NB4 (cell line): ENCODE measurements at regions not wholly inside any gene's neighbourhood (a gene's known extent, or its start where the extent isn't known, plus 50 kb on each side); places are given as distances from the start of the nearest gene placed in this dataset.

Experiments
- DNase-seq: peaks from one replicate; pipeline ENCODE4 v3.0.0; 2010; ENCODE audit warnings: low read depth
- H3K4me3 ChIP-seq: one replicate; pipeline ENCODE4 v1.5.1; 2011; ENCODE audit warnings: mild to moderate bottlenecking, low read depth, low read length, moderate library complexity
- MYC ChIP-seq: IDR thresholded peaks from 2 replicates; pipeline ENCODE4 v1.6.1; 2011; ENCODE audit warnings: low read depth, low read length
- POLR2A ChIP-seq: IDR thresholded peaks from 2 replicates; pipeline ENCODE4 v1.6.1; 2011; ENCODE audit warnings: mild to moderate bottlenecking; ENCODE audit not compliant: insufficient read length; ENCODE audit errors: extremely low read depth
- TF ChIP-seq, protein P1 (sequence below): IDR thresholded peaks from 2 replicates; pipeline ENCODE4 v1.6.1; 2011; ENCODE audit warnings: low read depth, low read length
- TF ChIP-seq, protein P2 (sequence below): IDR thresholded peaks from one replicate; pipeline ENCODE4 v1.5.1; 2012; ENCODE audit warnings: low read depth, low read length

DNA sequence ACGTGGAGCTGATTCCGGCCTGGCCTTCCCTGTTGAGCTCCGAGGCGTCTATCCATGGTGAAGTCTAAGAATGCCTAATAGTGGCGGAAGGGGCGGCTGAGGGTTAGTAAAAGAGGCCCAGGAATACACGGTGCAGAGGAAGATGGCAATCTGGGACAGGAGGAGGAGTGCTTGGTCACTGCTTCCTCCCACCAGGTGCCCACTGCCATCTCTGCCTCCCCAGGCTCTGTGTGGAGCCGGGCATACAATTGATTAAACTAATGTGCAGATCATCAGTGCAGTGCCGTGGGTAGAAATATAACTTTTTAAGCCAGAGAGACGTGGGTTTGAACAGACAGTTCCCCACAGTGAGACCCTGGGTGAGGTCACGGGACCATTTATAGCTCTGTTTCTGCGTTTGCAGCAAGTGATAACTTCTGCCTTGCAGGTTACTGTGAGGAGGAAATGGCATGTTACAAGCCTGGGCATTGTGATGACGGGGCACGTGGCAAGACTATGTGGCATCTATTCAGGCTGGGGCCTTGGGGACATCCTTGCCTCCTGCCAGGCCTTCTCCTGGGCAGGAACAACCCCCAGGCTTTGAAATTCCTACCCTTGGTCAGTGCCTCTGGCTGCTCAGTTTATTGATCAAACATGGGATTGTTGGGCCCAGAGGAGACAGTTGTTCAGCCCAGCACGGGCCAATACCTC, 204.9 kb downstream of the ASB1 start:
- no peak for DNase-seq
- TF ChIP-seq MYC (no peak), POLR2A (no peak)
- TF ChIP-seq, protein P1, sequence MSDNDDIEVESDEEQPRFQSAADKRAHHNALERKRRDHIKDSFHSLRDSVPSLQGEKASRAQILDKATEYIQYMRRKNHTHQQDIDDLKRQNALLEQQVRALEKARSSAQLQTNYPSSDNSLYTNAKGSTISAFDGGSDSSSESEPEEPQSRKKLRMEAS, result no peak
- TF ChIP-seq, protein P2, sequence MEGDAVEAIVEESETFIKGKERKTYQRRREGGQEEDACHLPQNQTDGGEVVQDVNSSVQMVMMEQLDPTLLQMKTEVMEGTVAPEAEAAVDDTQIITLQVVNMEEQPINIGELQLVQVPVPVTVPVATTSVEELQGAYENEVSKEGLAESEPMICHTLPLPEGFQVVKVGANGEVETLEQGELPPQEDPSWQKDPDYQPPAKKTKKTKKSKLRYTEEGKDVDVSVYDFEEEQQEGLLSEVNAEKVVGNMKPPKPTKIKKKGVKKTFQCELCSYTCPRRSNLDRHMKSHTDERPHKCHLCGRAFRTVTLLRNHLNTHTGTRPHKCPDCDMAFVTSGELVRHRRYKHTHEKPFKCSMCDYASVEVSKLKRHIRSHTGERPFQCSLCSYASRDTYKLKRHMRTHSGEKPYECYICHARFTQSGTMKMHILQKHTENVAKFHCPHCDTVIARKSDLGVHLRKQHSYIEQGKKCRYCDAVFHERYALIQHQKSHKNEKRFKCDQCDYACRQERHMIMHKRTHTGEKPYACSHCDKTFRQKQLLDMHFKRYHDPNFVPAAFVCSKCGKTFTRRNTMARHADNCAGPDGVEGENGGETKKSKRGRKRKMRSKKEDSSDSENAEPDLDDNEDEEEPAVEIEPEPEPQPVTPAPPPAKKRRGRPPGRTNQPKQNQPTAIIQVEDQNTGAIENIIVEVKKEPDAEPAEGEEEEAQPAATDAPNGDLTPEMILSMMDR, result no peak
- no peak overlapping the region for H3K4me3 ChIP-seq

DNA sequence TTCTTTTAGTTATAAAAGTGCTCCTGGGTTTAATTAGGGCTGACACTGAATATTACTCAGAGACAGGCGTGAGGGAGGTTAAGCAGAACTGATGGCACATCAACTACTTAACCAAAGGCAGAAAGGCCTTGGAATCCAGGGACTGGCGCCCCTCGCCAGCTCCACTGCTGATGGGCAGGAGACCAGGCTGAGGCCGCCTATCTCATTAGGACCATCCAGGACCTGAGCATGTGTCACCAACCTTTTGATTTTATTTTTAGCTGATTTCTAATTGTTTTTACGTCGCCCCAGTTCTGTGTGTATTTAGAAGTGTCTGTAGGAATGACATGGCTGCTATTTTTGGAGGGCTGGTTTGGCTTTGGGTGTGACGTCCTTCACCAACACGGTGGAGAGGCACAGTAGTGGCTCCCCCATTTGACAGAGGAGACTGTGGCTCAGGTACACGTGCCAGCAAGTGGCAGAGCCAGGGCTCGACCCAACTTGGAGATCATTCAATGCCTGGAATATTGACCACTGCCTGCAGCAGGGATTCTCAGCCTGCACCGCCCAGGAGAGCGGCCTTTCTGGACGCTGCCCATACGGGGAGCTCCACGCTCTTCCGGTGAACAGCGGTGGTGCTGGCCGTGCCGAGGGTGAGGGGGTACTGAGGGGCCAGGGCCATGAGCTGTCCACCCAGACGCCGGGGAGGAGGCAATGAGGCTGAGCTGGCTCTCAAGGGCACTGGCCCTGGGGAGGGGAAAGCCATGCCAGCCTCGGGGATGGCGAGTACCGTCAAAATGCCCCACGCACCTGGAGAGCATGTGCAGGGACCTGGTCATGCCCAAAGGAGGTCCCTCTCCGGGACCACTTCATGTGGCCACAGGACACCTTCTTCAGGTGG, 205.7 kb downstream of the ASB1 start:
- no peak overlapping the region for H3K4me3 ChIP-seq
- DNase-seq, result no peak
- TF ChIP-seq POLR2A (no peak), MYC (no peak)
- TF ChIP-seq, protein P1, result no peak
- TF ChIP-seq, protein P2, result no peak

DNA sequence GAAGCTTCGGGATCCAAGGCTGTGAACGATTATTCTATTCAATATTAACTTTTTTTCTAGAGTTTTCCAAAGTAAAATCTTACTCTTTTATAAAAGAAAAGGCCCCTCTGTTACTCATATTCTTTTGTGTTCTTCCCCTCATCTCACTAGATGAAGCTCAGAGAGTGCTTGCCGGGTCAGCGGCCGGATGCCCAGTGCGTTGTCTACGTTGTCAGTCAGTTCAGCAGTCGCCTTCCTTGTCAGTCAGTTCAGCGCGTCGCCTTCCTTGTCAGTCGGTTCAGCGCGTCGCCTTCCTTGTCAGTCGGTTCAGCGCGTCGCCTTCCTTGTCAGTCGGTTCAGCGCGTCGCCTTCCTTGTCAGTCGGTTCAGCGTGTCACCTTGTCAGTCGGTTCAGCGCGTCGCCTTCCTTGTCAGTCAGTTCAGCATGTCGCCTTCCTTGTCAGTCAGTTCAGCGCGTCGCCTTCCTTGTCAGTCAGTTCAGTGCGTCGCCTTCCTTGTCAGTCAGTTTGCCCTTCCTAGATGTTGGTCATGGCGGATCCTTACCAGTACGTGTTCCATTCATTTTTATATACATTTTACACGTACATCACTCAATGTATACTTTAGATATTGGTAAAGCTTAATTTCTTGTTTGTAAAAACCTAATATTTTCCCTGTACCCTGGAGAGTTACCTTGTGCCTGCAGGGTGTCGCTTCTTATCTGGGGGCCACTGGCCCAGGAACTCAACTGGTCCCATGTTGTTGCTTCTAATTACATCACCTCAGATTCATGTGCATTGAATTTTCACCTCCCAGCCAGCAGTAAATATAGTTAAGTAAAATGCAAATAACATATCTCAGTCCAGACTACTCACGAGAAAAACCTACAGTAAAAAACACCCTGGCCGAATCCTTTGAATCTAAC, 206.9 kb downstream of the ASB1 start:
- H3K4me3 ChIP-seq, result no peak overlapping the region
- no peak for DNase-seq
- TF ChIP-seq POLR2A, result no peak
- TF ChIP-seq, protein P2, result no peak
- TF ChIP-seq MYC, result no peak
- TF ChIP-seq, protein P1, result no peak

DNA sequence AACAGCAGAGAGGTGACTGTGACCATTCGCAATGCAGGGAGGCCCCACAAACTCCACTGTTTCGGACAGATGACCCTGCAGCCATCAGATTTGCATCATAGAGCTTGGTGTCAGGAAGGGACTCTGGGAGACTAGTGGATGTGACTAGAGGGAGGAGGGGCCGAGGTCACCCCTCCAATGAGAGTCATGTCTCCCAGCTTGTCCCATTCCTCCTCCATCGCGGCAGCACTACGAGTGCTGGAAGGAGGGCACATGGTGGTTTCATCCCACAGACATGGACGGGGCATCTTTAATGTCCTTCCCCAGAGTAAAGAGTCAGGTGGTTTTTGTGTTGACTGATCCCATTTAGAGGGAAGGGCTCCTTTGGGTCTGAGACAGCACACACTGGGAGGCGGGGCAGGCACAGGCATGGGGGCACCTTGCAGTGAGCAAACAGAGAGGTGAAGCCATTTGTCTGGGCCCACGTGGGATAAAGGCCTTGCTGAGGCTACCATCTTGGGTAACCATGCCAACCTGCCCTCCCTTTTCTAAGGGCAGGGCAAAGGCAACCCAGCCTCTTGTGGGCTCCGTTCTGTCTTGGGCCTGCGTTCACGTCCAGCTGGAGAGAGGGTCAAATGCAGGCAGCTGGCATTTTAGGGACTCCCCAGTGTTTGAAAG, 208.1 kb downstream of the ASB1 start:
- TF ChIP-seq, protein P2, result no peak
- H3K4me3 ChIP-seq, result no peak overlapping the region
- no peak for DNase-seq

DNA sequence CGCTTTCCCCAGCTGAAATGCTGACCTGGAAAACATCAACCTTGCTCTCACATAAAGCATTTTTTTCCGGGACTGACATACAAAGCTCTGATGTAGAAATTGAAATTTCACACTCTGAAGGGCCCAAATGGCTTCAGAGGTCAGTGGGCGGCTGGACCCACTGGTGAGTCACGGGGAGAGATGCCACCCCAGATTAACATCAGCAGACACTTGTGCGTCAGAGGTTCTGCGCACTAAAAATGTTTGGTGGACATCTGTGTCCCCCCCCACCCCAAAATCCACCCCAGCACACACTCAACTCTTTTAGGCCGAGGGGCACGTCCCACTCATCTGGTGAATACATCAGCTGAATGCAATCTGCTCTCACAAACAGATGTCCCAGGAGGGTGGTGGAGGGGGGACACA, 208.9 kb downstream of the ASB1 start:
- no peak overlapping the region for H3K4me3 ChIP-seq
- no peak for DNase-seq
- TF ChIP-seq, protein P1, result no peak
- TF ChIP-seq MYC (no peak), POLR2A (no peak)
- TF ChIP-seq, protein P2, result no peak
